GM23338 (cell line): ENCODE measurements at regions not wholly inside any gene's neighbourhood (a gene's known extent, or its start where the extent isn't known, plus 50 kb on each side); places are given as distances from the start of the nearest gene placed in this dataset.
A peak's percentile ranks its signal among the peaks of the same experiment; 100 is the strongest.

Experiments
- ATAC-seq: fragments of 200-7000 bp; cut with Tn5 transposase; 3 replicates; pipeline ENCODE4 v1.9.1; 2020
- DNase-seq: peaks from one replicate; pipeline ENCODE4 v3.0.0-alpha.2; 2015; ENCODE audit warnings: low spot score
- H2AFZ ChIP-seq: fragments of 200-600 bp; sonication (generic); 2 replicates; pipeline ENCODE4 v1.8.0; 2016; ENCODE audit warnings: antibody characterized with exemption, mild to moderate bottlenecking, moderate library complexity
- H3F3A ChIP-seq: fragments of 200-600 bp; sonication (generic); replicated peaks from 2 replicates; pipeline ENCODE4 v1.8.0; 2017; ENCODE audit warnings: antibody characterized with exemption, mixed run types, low read depth
- H3K27ac ChIP-seq: fragments of 200-600 bp; sonication (generic); 2 replicates; pipeline ENCODE4 v1.6.1; 2016; ENCODE audit warnings: low read depth
- H3K27me3 ChIP-seq: fragments of 200-600 bp; sonication (generic); 2 replicates; pipeline ENCODE4 v1.8.0; 2016; ENCODE audit warnings: mild to moderate bottlenecking, mixed run types, moderate library complexity; ENCODE audit not compliant: insufficient read depth
- H3K36me3 ChIP-seq: fragments of 200-600 bp; sonication (generic); 2 replicates; pipeline ENCODE4 v1.8.0; 2016; ENCODE audit warnings: mild to moderate bottlenecking; ENCODE audit not compliant: insufficient read depth
- H3K4me1 ChIP-seq: fragments of 200-600 bp; sonication (generic); 2 replicates; pipeline ENCODE4 v1.8.0; 2016; ENCODE audit warnings: mild to moderate bottlenecking, moderate library complexity; ENCODE audit not compliant: insufficient read depth
- H3K4me2 ChIP-seq: fragments of 200-600 bp; sonication (generic); 2 replicates; pipeline ENCODE4 v1.7.1; 2017; ENCODE audit warnings: mixed run types
- H3K4me3 ChIP-seq: fragments of 200-600 bp; sonication (generic); 2 replicates; pipeline ENCODE4 v1.6.1; 2016; ENCODE audit warnings: mixed run types
- H3K79me2 ChIP-seq: fragments of 200-600 bp; sonication (generic); replicated peaks from 2 replicates; pipeline ENCODE4 v1.8.0; 2017; ENCODE audit warnings: mild to moderate bottlenecking; ENCODE audit not compliant: insufficient read depth
- H3K9me2 ChIP-seq: fragments of 200-600 bp; sonication (generic); 2 replicates; pipeline ENCODE4 v1.8.0; 2017; ENCODE audit not compliant: insufficient read depth
- H4K20me1 ChIP-seq: fragments of 200-600 bp; sonication (generic); replicated peaks from 2 replicates; pipeline ENCODE4 v1.8.0; 2017; ENCODE audit warnings: mild to moderate bottlenecking; ENCODE audit not compliant: insufficient read depth
- H3K27ac Mint-ChIP-seq: 2 replicates; pipeline ENCODE4 v1.8.0; 2020; ENCODE audit warnings: inconsistent platforms, mild to moderate bottlenecking, moderate library complexity, mixed read lengths
- H3K27me3 Mint-ChIP-seq: 3 replicates; pipeline ENCODE4 v1.8.0; 2022; ENCODE audit warnings: low read depth, mild to moderate bottlenecking, moderate library complexity, mixed read lengths, inconsistent platforms; ENCODE audit not compliant: insufficient read depth, poor library complexity
- H3K36me3 Mint-ChIP-seq: 3 replicates; pipeline ENCODE4 v1.8.0; 2021; ENCODE audit warnings: low read depth, mild to moderate bottlenecking, inconsistent platforms, moderate library complexity, mixed read lengths
- H3K4me1 Mint-ChIP-seq: 3 replicates; pipeline ENCODE4 v1.8.0; 2020; ENCODE audit warnings: mild to moderate bottlenecking, inconsistent platforms, mixed read lengths
- H3K4me3 Mint-ChIP-seq: 3 replicates; pipeline ENCODE4 v1.8.0; 2021; ENCODE audit warnings: moderate library complexity, mild to moderate bottlenecking, inconsistent platforms, mixed read lengths
- H3K9me3 Mint-ChIP-seq: 3 replicates; pipeline ENCODE4 v1.8.0; 2020; ENCODE audit warnings: moderate library complexity, mild to moderate bottlenecking, inconsistent platforms, mixed read lengths
- CREB1 ChIP-seq: fragments of 250-450 bp; sonication (Bioruptor Pico); IDR thresholded peaks from 2 replicates; pipeline ENCODE4 v1.5.0; 2020; ENCODE audit warnings: low read depth, mild to moderate bottlenecking, moderate library complexity
- ETS1 ChIP-seq: IDR thresholded peaks from 2 replicates; pipeline ENCODE4 v1.6.1; 2016; ENCODE audit warnings: antibody characterized with exemption
- EZH2 ChIP-seq: fragments of 200-600 bp; sonication (generic); IDR thresholded peaks from one replicate; pipeline ENCODE4 v1.8.0; 2017; ENCODE audit warnings: antibody characterized with exemption, mild to moderate bottlenecking, low read depth; ENCODE audit not compliant: unreplicated experiment
- JUNB ChIP-seq: IDR thresholded peaks from one replicate; pipeline ENCODE4 v1.6.1; 2016; ENCODE audit warnings: antibody characterized with exemption; ENCODE audit not compliant: unreplicated experiment
- STAT1 ChIP-seq: IDR thresholded peaks from one replicate; pipeline ENCODE4 v1.6.1; 2016; ENCODE audit warnings: antibody characterized with exemption; ENCODE audit not compliant: unreplicated experiment
- ZNF114 ChIP-seq: fragments of 250-450 bp; sonication (Bioruptor Pico); IDR thresholded peaks from 2 replicates; pipeline ENCODE4 v1.5.0; 2020; ENCODE audit warnings: mild to moderate bottlenecking, moderate library complexity
- ZNF331 ChIP-seq: fragments of 250-450 bp; sonication (Bioruptor Pico); IDR thresholded peaks from 2 replicates; pipeline ENCODE4 v1.5.0; 2020; ENCODE audit warnings: low read depth, mild to moderate bottlenecking, moderate library complexity
- TF ChIP-seq, protein P1 (sequence below), 2 experiments: fragments of 200-600 bp in 1 of 2; sonication (generic) in 1 of 2; conservative IDR thresholded peaks; 2 replicates each; pipeline versions ENCODE4 v1.5.1 to v1.6.1; 2016 to 2017; ENCODE audit warnings: antibody characterized with exemption in 2 of 2, low read depth in 2 of 2, mild to moderate bottlenecking in 2 of 2, moderate library complexity in 1 of 2
- TF ChIP-seq, protein P2 (sequence below): fragments of 250-450 bp; sonication (Bioruptor Pico); IDR thresholded peaks from 2 replicates; pipeline ENCODE4 v1.5.0; 2020; ENCODE audit warnings: mild to moderate bottlenecking, moderate library complexity

DNA sequence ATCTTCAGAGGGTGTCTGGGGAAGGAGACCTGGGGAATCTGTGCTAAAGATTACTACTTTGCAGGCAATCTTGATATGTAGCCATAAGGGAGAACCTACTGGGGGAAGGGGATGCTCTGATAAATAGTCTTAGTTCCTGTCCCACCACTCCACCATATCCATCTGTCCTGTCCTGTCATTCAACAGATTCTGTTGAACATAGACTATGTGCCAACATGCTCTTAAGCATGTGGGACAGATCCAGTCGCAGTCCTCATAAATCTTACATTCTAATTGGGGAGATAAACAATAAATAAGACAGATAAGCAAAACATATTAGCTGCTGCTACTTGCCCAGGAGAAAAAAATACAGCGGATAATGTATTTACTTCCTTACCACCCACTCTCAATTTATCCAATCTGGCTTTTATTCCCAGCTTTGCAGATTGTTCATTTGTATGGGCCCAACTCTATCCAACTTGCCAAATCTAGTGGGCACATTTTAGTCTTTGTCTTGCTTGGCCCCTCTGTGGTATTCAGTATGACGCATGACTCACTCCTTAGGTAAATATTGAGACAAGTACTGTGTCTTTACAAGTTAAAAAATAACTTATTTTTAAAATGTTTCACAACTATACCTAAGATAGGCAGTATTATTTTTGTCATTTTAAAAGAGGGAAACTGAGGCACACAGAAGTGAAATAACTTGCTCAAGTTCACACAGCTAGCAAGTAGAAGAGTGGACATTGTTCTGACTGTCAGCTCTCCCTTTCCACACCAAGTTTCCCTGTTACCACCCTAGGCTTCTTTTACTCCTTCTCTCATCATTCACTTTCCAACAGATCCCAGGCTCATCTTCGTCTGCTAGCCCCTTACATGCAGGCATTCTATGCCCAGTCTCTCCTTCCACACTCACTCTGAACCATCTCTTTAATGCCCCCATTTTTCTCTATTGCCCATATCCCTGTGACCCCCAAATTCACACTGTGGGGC lies 133.6 kb upstream of the SESN3 start:
- H3K36me3 ChIP-seq = no peaks in the 10 kb centered on the region
- H3K27ac Mint-ChIP-seq = no peak overlapping the region
- no peaks in the 10 kb centered on the region for H3K27me3 ChIP-seq
- no peak overlapping the region for H3K4me3 ChIP-seq
- TF ChIP-seq, protein P1, sequence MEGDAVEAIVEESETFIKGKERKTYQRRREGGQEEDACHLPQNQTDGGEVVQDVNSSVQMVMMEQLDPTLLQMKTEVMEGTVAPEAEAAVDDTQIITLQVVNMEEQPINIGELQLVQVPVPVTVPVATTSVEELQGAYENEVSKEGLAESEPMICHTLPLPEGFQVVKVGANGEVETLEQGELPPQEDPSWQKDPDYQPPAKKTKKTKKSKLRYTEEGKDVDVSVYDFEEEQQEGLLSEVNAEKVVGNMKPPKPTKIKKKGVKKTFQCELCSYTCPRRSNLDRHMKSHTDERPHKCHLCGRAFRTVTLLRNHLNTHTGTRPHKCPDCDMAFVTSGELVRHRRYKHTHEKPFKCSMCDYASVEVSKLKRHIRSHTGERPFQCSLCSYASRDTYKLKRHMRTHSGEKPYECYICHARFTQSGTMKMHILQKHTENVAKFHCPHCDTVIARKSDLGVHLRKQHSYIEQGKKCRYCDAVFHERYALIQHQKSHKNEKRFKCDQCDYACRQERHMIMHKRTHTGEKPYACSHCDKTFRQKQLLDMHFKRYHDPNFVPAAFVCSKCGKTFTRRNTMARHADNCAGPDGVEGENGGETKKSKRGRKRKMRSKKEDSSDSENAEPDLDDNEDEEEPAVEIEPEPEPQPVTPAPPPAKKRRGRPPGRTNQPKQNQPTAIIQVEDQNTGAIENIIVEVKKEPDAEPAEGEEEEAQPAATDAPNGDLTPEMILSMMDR (conservative IDR thresholded peaks at IDR 0.05; ENCODE audit: low read depth in 2 of 2) = no peak
- TF ChIP-seq ZNF114 (CRISPR knock-in tag) = no peak
- TF ChIP-seq EZH2 = no peak
- TF ChIP-seq ETS1 = no peak
- no peak for TF ChIP-seq CREB1
- no peak for TF ChIP-seq ZNF331
- TF ChIP-seq JUNB = no peak
- no peaks in the 10 kb centered on the region for H3K36me3 Mint-ChIP-seq
- no peak overlapping the region for H2AFZ ChIP-seq
- peaks cover 6% of the 10 kb centered on the region; the same call in 1 of the 2 replicates for H3F3A ChIP-seq
- H3K4me2 ChIP-seq = no peak overlapping the region
- H3K4me3 Mint-ChIP-seq = no peak overlapping the region
- no peaks in the 10 kb centered on the region for H3K9me3 Mint-ChIP-seq
- H3K4me1 ChIP-seq = peaks cover 27% of the 10 kb centered on the region
- ATAC-seq (no peak), DNase-seq (no peak)
- H3K79me2 ChIP-seq = no peaks in the 10 kb centered on the region
- H3K27ac ChIP-seq = no peak overlapping the region
- H4K20me1 ChIP-seq = no peaks in the 10 kb centered on the region
- H3K27me3 Mint-ChIP-seq = peaks cover 10% of the 10 kb centered on the region
- peaks cover 54% of the 10 kb centered on the region for H3K4me1 Mint-ChIP-seq
- H3K9me2 ChIP-seq = peaks cover 5% of the 10 kb centered on the region; the same call in 1 of the 2 replicates

DNA sequence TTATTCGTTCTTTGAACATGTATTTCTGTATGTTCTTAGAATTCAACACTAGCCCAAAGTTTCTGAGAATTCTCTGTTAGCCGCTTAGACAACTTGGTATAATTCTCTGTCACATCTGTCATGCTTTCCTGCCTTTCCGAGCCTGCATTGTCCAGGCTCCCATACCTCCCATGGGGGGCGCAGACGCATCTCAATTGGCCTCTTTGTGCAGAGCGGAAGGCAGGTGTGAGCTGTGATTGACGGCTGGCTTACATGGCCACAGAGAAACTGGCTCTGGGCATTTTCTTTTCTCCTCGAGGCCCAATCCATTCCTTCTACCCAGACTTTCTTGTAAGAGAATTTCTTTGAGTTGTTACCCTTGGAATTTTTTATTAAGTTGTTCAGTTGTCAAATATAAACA lies 132.7 kb upstream of the SESN3 start:
- Mint-ChIP-seq H3K4me3 (no peak overlapping the region), H3K27ac (peak overlapping the region; percentile 49; the same call in 1 of the 2 replicates), H3K27me3 (peaks cover 10% of the 10 kb centered on the region), H3K36me3 (no peaks in the 10 kb centered on the region), H3K4me1 (peaks cover 61% of the 10 kb centered on the region), H3K9me3 (no peaks in the 10 kb centered on the region)
- Histone ChIP-seq H3K27ac (no peak overlapping the region), H3K27me3 (no peaks in the 10 kb centered on the region), H4K20me1 (no peaks in the 10 kb centered on the region), H3K9me2 (peaks cover 5% of the 10 kb centered on the region; the same call in 1 of the 2 replicates), H3K4me1 (peaks cover 36% of the 10 kb centered on the region), H2AFZ (no peak overlapping the region), H3F3A (peaks cover 6% of the 10 kb centered on the region; the same call in 1 of the 2 replicates), H3K36me3 (no peaks in the 10 kb centered on the region), H3K4me2 (peak overlapping the region; percentile 27; the same call in 1 of the 2 replicates), H3K4me3 (no peak overlapping the region), H3K79me2 (no peaks in the 10 kb centered on the region)
- DNase-seq (peak; percentile 77), ATAC-seq (peak; percentile 91)
- TF ChIP-seq STAT1 = no peak
- TF ChIP-seq, protein P2, sequence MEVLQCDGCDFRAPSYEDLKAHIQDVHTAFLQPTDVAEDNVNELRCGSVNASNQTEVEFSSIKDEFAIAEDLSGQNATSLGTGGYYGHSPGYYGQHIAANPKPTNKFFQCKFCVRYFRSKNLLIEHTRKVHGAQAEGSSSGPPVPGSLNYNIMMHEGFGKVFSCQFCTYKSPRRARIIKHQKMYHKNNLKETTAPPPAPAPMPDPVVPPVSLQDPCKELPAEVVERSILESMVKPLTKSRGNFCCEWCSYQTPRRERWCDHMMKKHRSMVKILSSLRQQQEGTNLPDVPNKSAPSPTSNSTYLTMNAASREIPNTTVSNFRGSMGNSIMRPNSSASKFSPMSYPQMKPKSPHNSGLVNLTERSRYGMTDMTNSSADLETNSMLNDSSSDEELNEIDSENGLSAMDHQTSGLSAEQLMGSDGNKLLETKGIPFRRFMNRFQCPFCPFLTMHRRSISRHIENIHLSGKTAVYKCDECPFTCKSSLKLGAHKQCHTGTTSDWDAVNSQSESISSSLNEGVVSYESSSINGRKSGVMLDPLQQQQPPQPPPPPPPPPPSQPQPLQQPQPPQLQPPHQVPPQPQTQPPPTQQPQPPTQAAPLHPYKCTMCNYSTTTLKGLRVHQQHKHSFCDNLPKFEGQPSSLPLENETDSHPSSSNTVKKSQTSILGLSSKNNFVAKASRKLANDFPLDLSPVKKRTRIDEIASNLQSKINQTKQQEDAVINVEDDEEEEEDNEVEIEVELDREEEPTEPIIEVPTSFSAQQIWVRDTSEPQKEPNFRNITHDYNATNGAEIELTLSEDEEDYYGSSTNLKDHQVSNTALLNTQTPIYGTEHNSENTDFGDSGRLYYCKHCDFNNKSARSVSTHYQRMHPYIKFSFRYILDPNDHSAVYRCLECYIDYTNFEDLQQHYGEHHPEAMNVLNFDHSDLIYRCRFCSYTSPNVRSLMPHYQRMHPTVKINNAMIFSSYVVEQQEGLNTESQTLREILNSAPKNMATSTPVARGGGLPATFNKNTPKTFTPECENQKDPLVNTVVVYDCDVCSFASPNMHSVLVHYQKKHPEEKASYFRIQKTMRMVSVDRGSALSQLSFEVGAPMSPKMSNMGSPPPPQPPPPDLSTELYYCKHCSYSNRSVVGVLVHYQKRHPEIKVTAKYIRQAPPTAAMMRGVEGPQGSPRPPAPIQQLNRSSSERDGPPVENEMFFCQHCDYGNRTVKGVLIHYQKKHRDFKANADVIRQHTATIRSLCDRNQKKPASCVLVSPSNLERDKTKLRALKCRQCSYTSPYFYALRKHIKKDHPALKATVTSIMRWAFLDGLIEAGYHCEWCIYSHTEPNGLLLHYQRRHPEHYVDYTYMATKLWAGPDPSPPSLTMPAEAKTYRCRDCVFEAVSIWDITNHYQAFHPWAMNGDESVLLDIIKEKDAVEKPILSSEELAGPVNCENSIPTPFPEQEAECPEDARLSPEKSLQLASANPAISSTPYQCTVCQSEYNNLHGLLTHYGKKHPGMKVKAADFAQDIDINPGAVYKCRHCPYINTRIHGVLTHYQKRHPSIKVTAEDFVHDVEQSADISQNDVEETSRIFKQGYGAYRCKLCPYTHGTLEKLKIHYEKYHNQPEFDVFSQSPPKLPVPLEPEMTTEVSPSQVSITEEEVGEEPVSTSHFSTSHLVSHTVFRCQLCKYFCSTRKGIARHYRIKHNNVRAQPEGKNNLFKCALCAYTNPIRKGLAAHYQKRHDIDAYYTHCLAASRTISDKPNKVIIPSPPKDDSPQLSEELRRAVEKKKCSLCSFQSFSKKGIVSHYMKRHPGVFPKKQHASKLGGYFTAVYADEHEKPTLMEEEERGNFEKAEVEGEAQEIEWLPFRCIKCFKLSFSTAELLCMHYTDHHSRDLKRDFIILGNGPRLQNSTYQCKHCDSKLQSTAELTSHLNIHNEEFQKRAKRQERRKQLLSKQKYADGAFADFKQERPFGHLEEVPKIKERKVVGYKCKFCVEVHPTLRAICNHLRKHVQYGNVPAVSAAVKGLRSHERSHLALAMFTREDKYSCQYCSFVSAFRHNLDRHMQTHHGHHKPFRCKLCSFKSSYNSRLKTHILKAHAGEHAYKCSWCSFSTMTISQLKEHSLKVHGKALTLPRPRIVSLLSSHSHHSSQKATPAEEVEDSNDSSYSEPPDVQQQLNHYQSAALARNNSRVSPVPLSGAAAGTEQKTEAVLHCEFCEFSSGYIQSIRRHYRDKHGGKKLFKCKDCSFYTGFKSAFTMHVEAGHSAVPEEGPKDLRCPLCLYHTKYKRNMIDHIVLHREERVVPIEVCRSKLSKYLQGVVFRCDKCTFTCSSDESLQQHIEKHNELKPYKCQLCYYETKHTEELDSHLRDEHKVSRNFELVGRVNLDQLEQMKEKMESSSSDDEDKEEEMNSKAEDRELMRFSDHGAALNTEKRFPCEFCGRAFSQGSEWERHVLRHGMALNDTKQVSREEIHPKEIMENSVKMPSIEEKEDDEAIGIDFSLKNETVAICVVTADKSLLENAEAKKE (CRISPR knock-in tag) = no peak
- TF ChIP-seq ZNF331 = no peak
- TF ChIP-seq, protein P1 (conservative IDR thresholded peaks at IDR 0.05; ENCODE audit: low read depth in 2 of 2) = peak; percentile 29 to 58; a peak in 3 of 4 replicates
